ENCODE measurements at regions not wholly inside any gene's neighbourhood (a gene's known extent, or its start where the extent isn't known, plus 50 kb on each side); places are given as distances from the start of the nearest gene placed in this dataset.

DNA sequence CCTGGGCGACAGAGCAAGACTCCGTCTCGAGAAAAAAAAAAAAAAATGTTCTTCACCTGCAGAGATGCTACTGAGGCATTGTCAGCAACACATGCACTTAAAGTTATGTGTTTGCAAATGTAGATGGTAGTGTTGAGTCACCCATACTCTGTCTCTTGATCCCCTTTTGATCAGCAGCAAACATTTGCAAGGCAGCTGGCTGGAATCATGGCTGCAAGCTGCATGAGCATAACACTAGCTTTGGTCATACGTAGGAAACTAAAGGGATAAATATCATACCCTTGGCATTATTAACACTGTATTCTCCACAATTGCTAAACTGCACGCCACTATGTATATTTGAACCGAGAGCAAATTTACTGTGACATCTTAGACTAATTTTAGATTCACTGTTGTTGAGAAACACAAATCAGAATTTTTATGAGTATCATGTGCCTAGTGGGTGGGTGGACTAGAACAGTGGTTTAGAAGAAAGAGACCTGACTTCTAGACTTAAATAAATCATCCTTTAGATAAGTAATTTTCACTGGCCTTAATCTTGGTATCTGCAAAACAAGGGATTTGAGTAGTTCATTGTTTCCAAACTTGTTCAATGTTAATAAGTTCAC, 229.3 kb upstream of the MEOX2 start:
- no peak for TF ChIP-seq EZH2 (IDR thresholded peaks at IDR 0.05; ENCODE audit: low read length, missing control alignments)
- TF ChIP-seq, protein P1, sequence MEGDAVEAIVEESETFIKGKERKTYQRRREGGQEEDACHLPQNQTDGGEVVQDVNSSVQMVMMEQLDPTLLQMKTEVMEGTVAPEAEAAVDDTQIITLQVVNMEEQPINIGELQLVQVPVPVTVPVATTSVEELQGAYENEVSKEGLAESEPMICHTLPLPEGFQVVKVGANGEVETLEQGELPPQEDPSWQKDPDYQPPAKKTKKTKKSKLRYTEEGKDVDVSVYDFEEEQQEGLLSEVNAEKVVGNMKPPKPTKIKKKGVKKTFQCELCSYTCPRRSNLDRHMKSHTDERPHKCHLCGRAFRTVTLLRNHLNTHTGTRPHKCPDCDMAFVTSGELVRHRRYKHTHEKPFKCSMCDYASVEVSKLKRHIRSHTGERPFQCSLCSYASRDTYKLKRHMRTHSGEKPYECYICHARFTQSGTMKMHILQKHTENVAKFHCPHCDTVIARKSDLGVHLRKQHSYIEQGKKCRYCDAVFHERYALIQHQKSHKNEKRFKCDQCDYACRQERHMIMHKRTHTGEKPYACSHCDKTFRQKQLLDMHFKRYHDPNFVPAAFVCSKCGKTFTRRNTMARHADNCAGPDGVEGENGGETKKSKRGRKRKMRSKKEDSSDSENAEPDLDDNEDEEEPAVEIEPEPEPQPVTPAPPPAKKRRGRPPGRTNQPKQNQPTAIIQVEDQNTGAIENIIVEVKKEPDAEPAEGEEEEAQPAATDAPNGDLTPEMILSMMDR (conservative IDR thresholded peaks at IDR 0.05 in 1 of 2, IDR thresholded peaks at IDR 0.05 in 1 of 2; ENCODE audit: low read depth in 1 of 2, low read length in 2 of 2): no peak
